ENCODE measurements at regions not wholly inside any gene's neighbourhood (a gene's known extent, or its start where the extent isn't known, plus 50 kb on each side); places are given as distances from the start of the nearest gene placed in this dataset.

- DNase-seq (ENCODE audit: low spot score) = no peak
- Histone ChIP-seq H3K4me1 (no peaks in the 10 kb centered on the region), H3K27ac (no peak overlapping the region), H3K4me3 (no peak overlapping the region), H3K36me3 (no peaks in the 10 kb centered on the region), H3K27me3 (no peaks in the 10 kb centered on the region), H3K9me3 (no peaks in the 10 kb centered on the region)
- TF ChIP-seq CTCF (IDR thresholded peaks at IDR 0.05) = no peak
Observed at GRCh38 chr20:24812373-24812772, 136.7 kb upstream of the CST7 start.

GRCh38 chr20:24813080-24813479 is 136.0 kb upstream of the CST7 start:
- no peak for DNase-seq (ENCODE audit: low spot score)
- no peak for TF ChIP-seq CTCF (IDR thresholded peaks at IDR 0.05)
- Histone ChIP-seq H3K27ac (no peak overlapping the region), H3K4me3 (no peak overlapping the region), H3K9me3 (no peaks in the 10 kb centered on the region), H3K36me3 (no peaks in the 10 kb centered on the region), H3K4me1 (no peaks in the 10 kb centered on the region), H3K27me3 (no peaks in the 10 kb centered on the region)

DNA sequence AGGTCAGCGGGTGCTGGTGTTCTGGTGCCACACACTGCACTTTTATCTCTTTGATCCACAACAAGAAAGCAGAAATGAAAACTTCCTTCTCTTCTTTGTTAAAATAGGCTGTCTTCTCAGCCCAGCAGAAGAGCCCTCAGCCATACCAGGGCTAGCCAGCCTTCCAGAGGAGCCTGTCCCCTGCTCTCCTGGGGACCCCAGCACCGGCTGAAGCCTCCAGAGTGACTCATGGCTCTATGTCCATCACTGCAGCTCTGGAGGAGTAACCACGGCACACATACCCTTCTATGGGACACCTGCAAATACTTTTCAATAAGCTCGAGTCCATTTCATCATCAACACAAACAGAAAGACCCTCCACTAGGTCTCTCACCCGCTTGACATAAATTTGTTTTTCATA is 135.6 kb upstream of the CST7 start:
- no peak for DNase-seq (ENCODE audit: low spot score)
- Histone ChIP-seq H3K4me3 (no peak overlapping the region), H3K4me1 (no peaks in the 10 kb centered on the region), H3K27ac (no peak overlapping the region), H3K36me3 (no peaks in the 10 kb centered on the region), H3K9me3 (no peaks in the 10 kb centered on the region), H3K27me3 (no peaks in the 10 kb centered on the region)
- no peak for TF ChIP-seq CTCF (IDR thresholded peaks at IDR 0.05)

- Histone ChIP-seq H3K4me1 (no peaks in the 10 kb centered on the region), H3K4me3 (no peak overlapping the region), H3K9me3 (no peaks in the 10 kb centered on the region), H3K27me3 (no peaks in the 10 kb centered on the region), H3K27ac (no peak overlapping the region), H3K36me3 (no peaks in the 10 kb centered on the region)
- DNase-seq (ENCODE audit: low spot score) = no peak
- no peak for TF ChIP-seq CTCF (IDR thresholded peaks at IDR 0.05)
Observed at GRCh38 chr20:24813936-24814335, 135.1 kb upstream of the CST7 start.

DNA sequence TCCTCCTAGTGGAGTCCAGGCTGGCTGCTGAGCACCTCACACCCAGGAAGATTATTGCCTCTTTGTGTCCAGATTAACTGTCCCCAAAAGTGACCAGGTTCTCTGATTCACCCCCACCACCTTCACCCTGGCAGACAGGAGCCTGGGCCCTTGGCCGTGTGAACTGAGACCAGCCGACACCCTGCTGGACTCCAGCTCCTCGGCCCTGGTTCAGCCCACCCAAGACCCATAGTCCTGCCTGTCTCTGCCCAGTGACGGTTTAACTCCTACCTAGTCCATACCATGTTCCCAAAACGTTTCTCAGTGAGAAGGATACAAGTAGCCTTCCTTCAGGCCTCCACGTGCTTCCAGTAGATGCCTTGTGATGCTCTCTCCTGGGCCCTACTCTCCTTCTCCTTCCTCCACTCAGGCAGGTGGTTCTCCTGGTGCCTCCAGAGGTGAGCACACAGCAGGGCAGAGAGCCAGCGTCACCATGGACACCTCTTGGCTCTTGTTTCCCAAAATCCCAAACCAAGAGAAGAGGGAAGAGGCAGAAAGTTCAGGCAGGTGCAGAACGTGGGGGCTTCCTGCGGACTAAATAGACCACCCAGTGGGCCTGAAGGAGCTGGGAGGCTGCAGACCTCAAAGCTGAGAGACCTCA is 134.4 kb upstream of the CST7 start:
- Histone ChIP-seq H3K9me3 (no peaks in the 10 kb centered on the region), H3K4me1 (no peaks in the 10 kb centered on the region), H3K27ac (no peak overlapping the region), H3K27me3 (no peaks in the 10 kb centered on the region), H3K4me3 (no peak overlapping the region), H3K36me3 (no peaks in the 10 kb centered on the region)
- DNase-seq (ENCODE audit: low spot score) = no peak
- TF ChIP-seq CTCF (IDR thresholded peaks at IDR 0.05) = no peak

GRCh38 chr20:24815196-24815815 is 133.8 kb upstream of the CST7 start:
- H3K4me3 ChIP-seq = no peak overlapping the region
- H3K9me3 ChIP-seq = no peaks in the 10 kb centered on the region
- H3K36me3 ChIP-seq = no peaks in the 10 kb centered on the region
- H3K27ac ChIP-seq = no peak overlapping the region
- TF ChIP-seq CTCF (IDR thresholded peaks at IDR 0.05) = no peak
- H3K4me1 ChIP-seq = no peaks in the 10 kb centered on the region
- no peaks in the 10 kb centered on the region for H3K27me3 ChIP-seq
- DNase-seq (ENCODE audit: low spot score) = no peak

Measured in right atrium auricular region (tissue), 2 donors.